NT2/D1 (cell line): ENCODE measurements at regions not wholly inside any gene's neighbourhood (a gene's known extent, or its start where the extent isn't known, plus 50 kb on each side); places are given as distances from the start of the nearest gene placed in this dataset.

Experiments
- SUZ12 ChIP-seq: IDR thresholded peaks from 2 replicates; pipeline ENCODE4 v1.6.1; 2011; ENCODE audit not compliant: insufficient read length, insufficient read depth; ENCODE audit errors: extremely low read depth
- YY1 ChIP-seq: IDR thresholded peaks from 2 replicates; pipeline ENCODE4 v1.6.1; 2011; ENCODE audit not compliant: insufficient read length, insufficient read depth
- ZNF274 ChIP-seq: IDR thresholded peaks from 2 replicates; pipeline ENCODE4 v1.6.1; 2011; ENCODE audit warnings: mild to moderate bottlenecking, low read depth, low read length

DNA sequence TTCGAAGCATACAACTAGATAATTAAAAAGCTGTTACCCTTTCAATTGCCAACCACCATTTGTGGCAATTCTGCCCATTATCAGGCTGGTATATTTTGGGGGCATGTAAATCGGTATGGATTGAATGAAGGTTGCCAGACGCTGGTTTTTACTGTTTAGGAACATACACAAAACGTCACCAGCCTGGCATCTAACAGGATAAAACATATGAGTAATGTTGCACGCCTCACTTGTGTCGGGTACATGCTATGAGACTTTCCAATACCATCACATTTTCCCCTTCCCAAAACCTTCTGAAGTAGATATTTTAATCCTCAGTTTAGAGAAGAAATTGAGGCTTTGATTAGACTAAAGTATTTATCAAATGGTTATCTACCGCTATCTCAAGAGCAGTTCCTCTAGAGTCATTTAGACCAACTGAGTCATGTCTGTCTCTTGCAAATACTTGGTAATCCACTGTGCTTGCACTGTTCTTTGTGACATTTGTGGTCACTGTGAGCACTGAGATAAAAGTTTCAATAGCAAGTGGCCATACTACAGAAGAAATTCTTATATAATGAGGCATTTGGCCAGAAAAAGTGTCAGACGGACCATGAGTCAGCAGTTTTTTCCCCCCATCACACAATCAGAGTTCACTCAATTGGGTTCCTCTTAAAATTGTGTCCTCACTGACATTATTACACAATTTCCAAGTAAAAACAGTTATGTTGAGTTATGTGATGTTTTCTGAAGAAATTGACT, 498.7 kb downstream of the NXPH1 start:
- TF ChIP-seq YY1, result no peak
- TF ChIP-seq ZNF274, result no peak
- no peak for TF ChIP-seq SUZ12
